HCT116 (cell line): ENCODE measurements at regions not wholly inside any gene's neighbourhood (a gene's known extent, or its start where the extent isn't known, plus 50 kb on each side); places are given as distances from the start of the nearest gene placed in this dataset.

Source experiments
- ATAC-seq: fragments of 200-7000 bp; cut with Tn5 transposase; 2 replicates; pipeline ENCODE4 v1.9.1; 2020; ENCODE audit warnings: mild to moderate bottlenecking, moderate library complexity
- BruUV-seq: library from RNA; stranded (reverse); fragments of 400-500 nt; replicated peaks from 2 replicates; lab custom pipeline; 2021; lab: Mats Ljungman, UMichigan
- CTCF ChIA-PET: fragments of 300-600 bp; sonication (Branson Sonifier 250); formaldehyde crosslinking; loops from one replicate; lab custom pipeline; 2021; ENCODE audit warnings: antibody characterized with exemption; lab: Charles Lee
- POLR2A ChIA-PET: fragments of 300-600, 350-600 bp; sonication (Branson Sonifier 250); formaldehyde crosslinking; loops from one replicate; lab custom pipeline; 2021; ENCODE audit warnings: antibody characterized with exemption; lab: Charles Lee
- RAD21 ChIA-PET, 2 experiments: fragments of 300-600 bp; sonication (Branson Sonifier 250); formaldehyde crosslinking; loops; one replicate each; lab custom pipeline; 2023; ENCODE audit warnings: low total read pairs in 2 of 2; ENCODE audit not compliant: uncharacterized antibody in 2 of 2, unreplicated experiment in 2 of 2, low non-redundant PET in 1 of 2; lab: Charles Lee
- DNase-seq: peaks from one replicate; pipeline ENCODE4 v3.0.0-alpha.2; 2010; ENCODE audit warnings: low read depth, low spot score
- H2AFZ ChIP-seq: fragments of 200-600 bp; shearing (Covaris generic), sonication (generic); 2 replicates; pipeline ENCODE4 v1.6.1; 2017; ENCODE audit warnings: low read depth, mixed run types, mixed read lengths, antibody characterized with exemption, low read length; ENCODE audit not compliant: poor library complexity, severe bottlenecking
- H3K27ac ChIP-seq: 2 replicates; pipeline ENCODE4 v1.5.1; 2012; ENCODE audit warnings: low read depth, low read length
- H3K27me3 ChIP-seq: fragments of 200-600 bp; sonication (generic); 2 replicates; pipeline ENCODE4 v1.6.1; 2016; ENCODE audit warnings: mixed run types, low read length, mixed read lengths; ENCODE audit not compliant: insufficient read depth
- H3K36me3 ChIP-seq, 2 experiments: fragments of 200-500 bp in 1 of 2; fragments of 200-600 bp in 1 of 2; sonication (Bioruptor generic) in 1 of 2; sonication (generic) in 1 of 2; 2 replicates each; pipeline versions ENCODE4 v1.5.1 to v1.6.1; 2014 to 2016; ENCODE audit warnings: low read length in 2 of 2, inconsistent platforms in 1 of 2, mixed read lengths in 1 of 2, mixed run types in 1 of 2; ENCODE audit not compliant: insufficient read depth in 2 of 2, control insufficient read depth in 1 of 2
- H3K4me1 ChIP-seq, 2 experiments: fragments of 200-600 bp in 1 of 2; sonication (generic) in 1 of 2; 2 replicates each; pipeline versions ENCODE4 v1.5.1 to v1.6.1; 2012 to 2017; ENCODE audit warnings: low read length in 2 of 2, inconsistent platforms in 1 of 2, mild to moderate bottlenecking in 1 of 2, mixed read lengths in 1 of 2, mixed run types in 1 of 2, moderate library complexity in 1 of 2; ENCODE audit not compliant: insufficient read depth in 2 of 2, control insufficient read depth in 1 of 2
- H3K4me2 ChIP-seq: fragments of 200-600 bp; sonication (generic); 2 replicates; pipeline ENCODE4 v1.6.1; 2017; ENCODE audit warnings: mixed run types, low read length, mixed read lengths
- H3K4me3 ChIP-seq, 2 experiments: fragments of 200-600 bp in 1 of 2; sonication (generic) in 1 of 2; replicated peaks in 1 of 2; 2 replicates each; pipeline ENCODE4 v1.5.1; 2011 to 2016; ENCODE audit warnings: low read length in 2 of 2, control low read depth in 1 of 2, low read depth in 1 of 2, mild to moderate bottlenecking in 1 of 2, mixed read lengths in 1 of 2, mixed run types in 1 of 2
- H3K79me2 ChIP-seq: fragments of 200-600 bp; sonication (generic); 2 replicates; pipeline ENCODE4 v1.6.1; 2017; ENCODE audit warnings: mild to moderate bottlenecking, mixed run types, low read length, moderate library complexity, mixed read lengths; ENCODE audit not compliant: insufficient read depth
- H3K9ac ChIP-seq: fragments of 200-600 bp; sonication (generic); 2 replicates; pipeline ENCODE4 v1.6.1; 2016; ENCODE audit warnings: low read length, mixed read lengths
- H3K9me2 ChIP-seq: fragments of 200-600 bp; sonication (generic), shearing (Covaris generic); 2 replicates; pipeline ENCODE4 v1.6.1; 2017; ENCODE audit warnings: mixed run types, mild to moderate bottlenecking, moderate library complexity; ENCODE audit not compliant: insufficient read depth
- H3K9me3 ChIP-seq, 2 experiments: fragments of 200-500 bp in 1 of 2; fragments of 200-600 bp in 1 of 2; sonication (Bioruptor generic) in 1 of 2; sonication (generic) in 1 of 2; 2 replicates each; pipeline ENCODE4 v1.6.1; 2014 to 2017; ENCODE audit warnings: low read length in 2 of 2, mixed read lengths in 2 of 2, inconsistent platforms in 1 of 2, low read depth in 1 of 2, mild to moderate bottlenecking in 1 of 2, mixed run types in 1 of 2, moderate library complexity in 1 of 2; ENCODE audit not compliant: control insufficient read depth in 1 of 2, insufficient read depth in 1 of 2
- H4K20me1 ChIP-seq: fragments of 200-600 bp; sonication (generic), shearing (Covaris generic); 2 replicates; pipeline ENCODE4 v1.6.1; 2017; ENCODE audit warnings: mixed run types, mild to moderate bottlenecking, moderate library complexity; ENCODE audit not compliant: insufficient read depth
- CBX3 ChIP-seq: IDR thresholded peaks from 2 replicates; pipeline ENCODE4 v1.6.1; 2012; ENCODE audit warnings: low read depth
- EGR1 ChIP-seq: IDR thresholded peaks from 2 replicates; pipeline ENCODE4 v1.6.1; 2012; ENCODE audit warnings: low read depth
- EZH2 ChIP-seq: fragments of 200-600 bp; sonication (generic); IDR thresholded peaks from 2 replicates; pipeline ENCODE4 v1.6.1; 2017; ENCODE audit warnings: antibody characterized with exemption, mixed run types
- FOSL1 ChIP-seq: IDR thresholded peaks from 2 replicates; pipeline ENCODE4 v1.6.1; 2012; ENCODE audit warnings: low read depth
- JUND ChIP-seq: IDR thresholded peaks from 2 replicates; pipeline ENCODE4 v1.6.1; 2012
- POLR2A ChIP-seq: IDR thresholded peaks from 2 replicates; pipeline ENCODE4 v1.7.0; 2011; ENCODE audit warnings: borderline replicate concordance; ENCODE audit not compliant: insufficient read depth, insufficient read length; ENCODE audit errors: extremely low read depth
- RAD21 ChIP-seq: IDR thresholded peaks from 2 replicates; pipeline ENCODE4 v1.6.1; 2012; ENCODE audit warnings: low read depth, mild to moderate bottlenecking
- SP1 ChIP-seq: IDR thresholded peaks from 2 replicates; pipeline ENCODE4 v1.6.1; 2012; ENCODE audit warnings: low read depth
- SRF ChIP-seq: IDR thresholded peaks from 2 replicates; pipeline ENCODE4 v1.6.1; 2012; ENCODE audit warnings: low read depth
- YY1 ChIP-seq: IDR thresholded peaks from 2 replicates; pipeline ENCODE4 v1.6.1; 2011; ENCODE audit warnings: low read length, low read depth, moderate library complexity, mild to moderate bottlenecking; ENCODE audit not compliant: insufficient replicate concordance; ENCODE audit errors: extremely low read depth
- ZNF274 ChIP-seq: fragments of 200-500 bp; sonication (Bioruptor generic); IDR thresholded peaks from 2 replicates; pipeline ENCODE4 v1.6.1; 2014; ENCODE audit warnings: mild to moderate bottlenecking, low read depth, low read length, inconsistent platforms
- intact Hi-C: fragments of 100-400 bp; cut with micrococcal nuclease; formaldehyde crosslinking; loops from 2 replicates; pipeline ENCODE4 v1.10.0; 2022
- TF ChIP-seq, protein P1 (sequence below), 3 experiments: fragments of 200-600 bp in 1 of 3; sonication (generic) in 1 of 3; IDR thresholded peaks in 2 of 3; conservative IDR thresholded peaks in 1 of 3; 2 replicates each; pipeline ENCODE4 v1.5.1; 2012 to 2017; ENCODE audit warnings: low read depth in 2 of 3, low read length in 2 of 3, antibody characterized with exemption in 1 of 3, borderline replicate concordance in 1 of 3, control low read depth in 1 of 3, mild to moderate bottlenecking in 1 of 3, mixed read lengths in 1 of 3, mixed run types in 1 of 3, moderate library complexity in 1 of 3; ENCODE audit not compliant: insufficient read depth in 1 of 3
- TF ChIP-seq, protein P2 (sequence below): IDR thresholded peaks from 2 replicates; pipeline ENCODE4 v1.6.1; 2012
- TF ChIP-seq, protein P3 (sequence below): IDR thresholded peaks from 2 replicates; pipeline ENCODE4 v1.6.1; 2011; ENCODE audit warnings: mild to moderate bottlenecking, low read length, moderate library complexity; ENCODE audit not compliant: insufficient replicate concordance; ENCODE audit errors: extremely low read depth

DNA sequence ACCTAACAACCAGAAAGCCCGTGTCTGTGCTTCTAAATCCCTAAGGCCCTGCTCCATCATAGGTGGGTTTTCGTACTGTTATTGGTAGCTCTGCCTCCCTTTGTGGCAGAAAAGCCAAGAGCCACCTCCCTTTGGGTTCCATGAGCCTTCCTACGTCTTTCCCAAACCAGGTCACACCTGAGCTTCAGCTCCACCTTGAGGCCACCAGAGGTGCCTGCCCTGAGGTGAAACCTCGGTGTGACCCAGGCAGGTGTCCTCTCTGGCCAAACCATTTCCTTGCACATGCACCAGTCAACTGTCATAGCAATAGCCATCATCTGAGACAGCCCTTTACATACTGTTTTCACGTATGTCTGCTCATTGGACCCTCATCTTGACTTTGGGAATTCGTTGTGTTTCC is 188.0 kb upstream of the RBPJ start:
- RAD21 ChIA-PET = no interaction called here
- H3K4me1 ChIP-seq = peaks cover 0 to 3% of the 10 kb centered on the region in 2 experiments; a peak in 1 of 4 replicates
- intact Hi-C loops = no loop called here
- no peaks in the 10 kb centered on the region for H3K9me2 ChIP-seq
- POLR2A ChIA-PET = no interaction called here
- peak; percentile 81 for ATAC-seq
- TF ChIP-seq JUND = no peak
- TF ChIP-seq POLR2A = no peak
- TF ChIP-seq RAD21 = peak; percentile 55
- TF ChIP-seq, protein P1, sequence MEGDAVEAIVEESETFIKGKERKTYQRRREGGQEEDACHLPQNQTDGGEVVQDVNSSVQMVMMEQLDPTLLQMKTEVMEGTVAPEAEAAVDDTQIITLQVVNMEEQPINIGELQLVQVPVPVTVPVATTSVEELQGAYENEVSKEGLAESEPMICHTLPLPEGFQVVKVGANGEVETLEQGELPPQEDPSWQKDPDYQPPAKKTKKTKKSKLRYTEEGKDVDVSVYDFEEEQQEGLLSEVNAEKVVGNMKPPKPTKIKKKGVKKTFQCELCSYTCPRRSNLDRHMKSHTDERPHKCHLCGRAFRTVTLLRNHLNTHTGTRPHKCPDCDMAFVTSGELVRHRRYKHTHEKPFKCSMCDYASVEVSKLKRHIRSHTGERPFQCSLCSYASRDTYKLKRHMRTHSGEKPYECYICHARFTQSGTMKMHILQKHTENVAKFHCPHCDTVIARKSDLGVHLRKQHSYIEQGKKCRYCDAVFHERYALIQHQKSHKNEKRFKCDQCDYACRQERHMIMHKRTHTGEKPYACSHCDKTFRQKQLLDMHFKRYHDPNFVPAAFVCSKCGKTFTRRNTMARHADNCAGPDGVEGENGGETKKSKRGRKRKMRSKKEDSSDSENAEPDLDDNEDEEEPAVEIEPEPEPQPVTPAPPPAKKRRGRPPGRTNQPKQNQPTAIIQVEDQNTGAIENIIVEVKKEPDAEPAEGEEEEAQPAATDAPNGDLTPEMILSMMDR (IDR thresholded peaks at IDR 0.05 in 2 of 3, conservative IDR thresholded peaks at IDR 0.05 in 1 of 3; ENCODE audit: borderline replicate concordance in 1 of 3, insufficient read depth in 1 of 3, low read depth in 2 of 3, low read length in 2 of 3) = peak; percentile 33 to 37 (median 36); a peak in 3 of 6 replicates
- H3K27me3 ChIP-seq = no peaks in the 10 kb centered on the region
- no peaks in the 10 kb centered on the region for H3K79me2 ChIP-seq
- no peaks in the 10 kb centered on the region for H3K9me3 ChIP-seq
- no peak for DNase-seq
- no TSS peak for BruUV-seq
- no peaks in the 10 kb centered on the region for H3K36me3 ChIP-seq
- no peaks in the 10 kb centered on the region for H4K20me1 ChIP-seq
- H3K4me2 ChIP-seq = no peak overlapping the region
- no peak overlapping the region for H3K9ac ChIP-seq
- no peak overlapping the region for H3K27ac ChIP-seq
- H2AFZ ChIP-seq = no peak overlapping the region
- CTCF ChIA-PET = no interaction called here
- no peak overlapping the region for H3K4me3 ChIP-seq

DNA sequence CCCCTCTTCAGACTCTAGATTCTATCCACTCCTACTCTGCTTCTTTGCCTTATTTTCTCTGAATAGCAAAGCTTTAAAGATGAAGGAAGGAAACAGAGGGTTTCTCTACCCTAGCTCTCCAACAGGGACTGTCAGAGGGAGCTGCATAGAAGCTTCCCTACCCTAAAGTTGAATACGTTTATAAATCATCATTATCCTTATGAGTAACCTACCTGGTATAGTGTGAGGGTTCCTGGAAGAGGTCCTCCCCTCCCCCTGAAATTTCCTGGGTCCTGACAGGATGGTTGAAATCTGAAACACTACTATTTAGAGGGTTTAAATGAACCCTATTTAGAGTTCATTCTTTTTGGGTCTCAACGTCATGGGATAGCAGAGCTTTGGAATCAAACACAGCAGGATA is 187.0 kb upstream of the RBPJ start:
- H3K79me2 ChIP-seq = no peaks in the 10 kb centered on the region
- H3K9me2 ChIP-seq = no peaks in the 10 kb centered on the region
- no TSS peak for BruUV-seq
- H3K27ac ChIP-seq = no peak overlapping the region
- no peak overlapping the region for H3K9ac ChIP-seq
- no peaks in the 10 kb centered on the region for H3K36me3 ChIP-seq
- no peak overlapping the region for H3K4me2 ChIP-seq
- DNase-seq (no peak), ATAC-seq (no peak)
- no peak overlapping the region for H2AFZ ChIP-seq
- no peaks in the 10 kb centered on the region for H3K9me3 ChIP-seq
- no peaks in the 10 kb centered on the region for H3K27me3 ChIP-seq
- no peaks in the 10 kb centered on the region for H3K4me1 ChIP-seq
- ChIA-PET POLR2A (no interaction called here), CTCF (no interaction called here), RAD21 (no interaction called here)
- no peaks in the 10 kb centered on the region for H4K20me1 ChIP-seq
- intact Hi-C loops = no loop called here
- H3K4me3 ChIP-seq = no peak overlapping the region
- TF ChIP-seq ZNF274 (no peak), FOSL1 (no peak), SRF (no peak), EGR1 (no peak), CBX3 (no peak), EZH2 (no peak), YY1 (no peak), JUND (no peak), POLR2A (no peak), SP1 (no peak)
- TF ChIP-seq, protein P1 (IDR thresholded peaks at IDR 0.05 in 2 of 3, conservative IDR thresholded peaks at IDR 0.05 in 1 of 3; ENCODE audit: borderline replicate concordance in 1 of 3, insufficient read depth in 1 of 3, low read depth in 2 of 3, low read length in 2 of 3) = no peak
- TF ChIP-seq, protein P2, sequence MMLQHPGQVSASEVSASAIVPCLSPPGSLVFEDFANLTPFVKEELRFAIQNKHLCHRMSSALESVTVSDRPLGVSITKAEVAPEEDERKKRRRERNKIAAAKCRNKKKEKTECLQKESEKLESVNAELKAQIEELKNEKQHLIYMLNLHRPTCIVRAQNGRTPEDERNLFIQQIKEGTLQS = no peak
- TF ChIP-seq, protein P3, sequence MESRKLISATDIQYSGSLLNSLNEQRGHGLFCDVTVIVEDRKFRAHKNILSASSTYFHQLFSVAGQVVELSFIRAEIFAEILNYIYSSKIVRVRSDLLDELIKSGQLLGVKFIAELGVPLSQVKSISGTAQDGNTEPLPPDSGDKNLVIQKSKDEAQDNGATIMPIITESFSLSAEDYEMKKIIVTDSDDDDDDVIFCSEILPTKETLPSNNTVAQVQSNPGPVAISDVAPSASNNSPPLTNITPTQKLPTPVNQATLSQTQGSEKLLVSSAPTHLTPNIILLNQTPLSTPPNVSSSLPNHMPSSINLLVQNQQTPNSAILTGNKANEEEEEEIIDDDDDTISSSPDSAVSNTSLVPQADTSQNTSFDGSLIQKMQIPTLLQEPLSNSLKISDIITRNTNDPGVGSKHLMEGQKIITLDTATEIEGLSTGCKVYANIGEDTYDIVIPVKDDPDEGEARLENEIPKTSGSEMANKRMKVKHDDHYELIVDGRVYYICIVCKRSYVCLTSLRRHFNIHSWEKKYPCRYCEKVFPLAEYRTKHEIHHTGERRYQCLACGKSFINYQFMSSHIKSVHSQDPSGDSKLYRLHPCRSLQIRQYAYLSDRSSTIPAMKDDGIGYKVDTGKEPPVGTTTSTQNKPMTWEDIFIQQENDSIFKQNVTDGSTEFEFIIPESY = no peak
